ENCODE measurements at regions not wholly inside any gene's neighbourhood (a gene's known extent, or its start where the extent isn't known, plus 50 kb on each side); places are given as distances from the start of the nearest gene placed in this dataset.

- no peak for TF ChIP-seq CTCF (IDR thresholded peaks at IDR 0.05; ENCODE audit: insufficient read depth, low read length)
- TF ChIP-seq POLR2AphosphoS5 (IDR thresholded peaks at IDR 0.05; ENCODE audit: low read depth), result no peak
- TF ChIP-seq GABPA (IDR thresholded peaks at IDR 0.05; ENCODE audit: low read depth), result no peak
Observed at GRCh38 chr12:107568718-107569117, 116.9 kb upstream of the PWP1 start.

Data from HL-60 (cell line).